GM19351 (cell line): ENCODE measurements at regions not wholly inside any gene's neighbourhood (a gene's known extent, or its start where the extent isn't known, plus 50 kb on each side); places are given as distances from the start of the nearest gene placed in this dataset.
"Not testable (repeated sequence)": the region's sequence is repeated elsewhere in the genome, so short reads cannot be mapped to it uniquely, and the experiment has no call there.

Experiments used
- ATAC-seq: cut with Tn5 transposase; IDR thresholded peaks from one replicate; pipeline ENCODE4 v1.9.1; 2021; ENCODE audit warnings: mild to moderate bottlenecking, moderate library complexity; ENCODE audit not compliant: unreplicated experiment

DNA sequence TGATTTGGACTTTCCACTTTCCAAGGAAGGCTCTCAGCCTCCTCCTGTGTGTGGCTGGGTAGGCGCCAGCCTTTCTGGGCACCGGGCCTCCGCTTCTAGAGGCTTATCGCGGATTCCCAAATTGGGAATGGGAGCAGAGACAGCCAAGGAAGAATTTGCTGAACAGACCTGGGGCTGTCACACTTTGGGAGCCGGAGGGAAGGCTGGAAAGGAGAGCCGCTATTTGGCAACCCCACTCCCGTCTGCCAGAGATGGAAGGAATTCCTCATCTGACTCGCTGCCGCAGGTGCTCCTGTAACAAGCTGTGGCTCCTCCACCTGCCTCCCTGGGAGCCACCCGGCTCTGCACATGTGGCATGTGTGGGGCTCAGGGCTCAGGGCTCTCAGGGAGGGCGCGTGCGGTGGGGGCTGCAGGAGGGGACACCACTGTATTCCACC lies 50.8 kb upstream of the ECHDC3 start:
- ATAC-seq, result no peak

DNA sequence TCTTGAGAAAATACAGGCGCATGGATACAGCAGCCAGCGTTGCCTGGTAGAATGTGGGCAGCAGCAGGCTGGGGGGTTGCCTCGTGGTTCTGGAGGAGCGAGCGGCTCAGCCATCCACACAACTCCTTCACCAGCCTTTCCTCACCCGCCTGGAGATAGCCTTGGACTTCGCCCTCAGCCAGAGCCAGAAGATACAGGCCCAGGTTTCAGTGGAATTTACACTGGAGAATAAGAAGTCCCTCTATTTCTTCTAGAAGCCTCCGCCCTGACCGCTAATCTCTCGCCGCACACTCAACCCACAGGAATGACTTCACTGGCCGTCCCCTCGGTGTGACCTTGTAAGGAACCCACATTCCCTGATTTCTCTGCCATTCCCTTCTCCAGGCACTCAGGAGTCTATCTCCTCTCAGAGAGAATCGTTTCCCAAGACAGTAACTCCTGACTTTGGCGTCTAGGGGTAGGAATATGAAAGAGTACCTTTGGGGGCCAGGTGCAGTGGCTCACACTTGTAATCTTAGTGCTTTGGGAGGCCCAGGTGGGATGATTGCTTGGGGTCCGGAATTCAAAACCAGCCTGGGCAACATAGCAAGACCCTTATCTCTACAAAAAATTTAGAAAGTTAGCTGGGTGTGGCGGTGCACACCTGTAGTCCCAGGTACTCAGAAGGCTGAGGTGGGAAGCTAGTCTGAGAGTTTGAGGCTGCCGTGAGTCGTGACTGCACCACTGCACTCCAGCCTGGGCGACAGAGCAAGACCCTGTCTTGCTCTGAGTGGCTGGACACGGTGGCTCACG lies 52.0 kb upstream of the ECHDC3 start:
- ATAC-seq, result no peak

DNA sequence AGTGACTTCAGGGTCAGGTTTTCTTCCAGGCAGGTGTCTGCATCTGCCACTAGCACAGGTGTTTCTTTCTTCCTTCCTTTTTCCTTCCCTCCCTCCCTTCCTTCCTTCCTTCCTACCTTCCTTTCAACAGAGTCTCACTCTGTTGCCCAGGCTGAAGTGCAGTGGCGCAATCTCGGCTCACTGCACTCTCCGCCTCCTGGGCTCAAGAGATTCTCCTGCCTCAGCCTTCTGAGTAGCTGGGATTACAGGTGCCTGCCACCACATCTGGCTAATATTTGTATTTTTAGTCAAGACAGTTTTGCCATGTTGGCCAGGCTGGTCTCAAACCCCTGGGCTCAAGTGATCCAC lies 53.8 kb upstream of the ECHDC3 start:
- ATAC-seq, result not testable (repeated sequence)

DNA sequence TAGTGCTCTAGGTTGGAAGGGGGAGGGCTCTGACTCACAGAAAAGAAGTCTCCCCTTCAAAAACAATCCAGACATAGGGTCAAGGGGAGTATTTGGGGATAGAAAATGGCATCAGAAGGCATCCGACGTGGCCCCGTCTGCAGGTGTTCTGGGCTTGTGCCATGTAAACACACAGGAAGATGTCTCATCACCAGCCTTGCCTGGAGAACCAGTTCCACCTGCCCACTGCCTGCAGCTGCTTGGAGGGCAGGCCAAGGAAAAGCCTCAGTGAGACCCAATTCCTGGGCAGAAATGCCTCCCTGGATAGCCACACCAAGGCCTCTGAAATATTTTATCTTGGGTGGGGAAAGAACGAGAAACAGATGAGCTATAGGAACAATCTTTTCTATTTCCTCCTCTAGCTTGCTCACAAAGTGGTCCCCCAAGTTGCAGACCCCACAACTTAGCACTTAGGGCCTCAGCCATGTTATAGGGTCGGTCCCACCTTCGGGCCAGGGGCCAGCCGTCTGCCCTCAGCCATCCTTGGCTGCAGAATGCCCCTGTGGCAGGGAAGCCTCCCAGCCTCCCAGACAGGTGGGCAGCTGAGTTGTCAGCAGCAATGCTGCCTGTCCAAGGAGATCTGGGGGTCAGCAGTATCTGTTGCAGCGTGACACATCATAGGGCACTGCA lies 54.3 kb upstream of the ECHDC3 start:
- no peak for ATAC-seq

DNA sequence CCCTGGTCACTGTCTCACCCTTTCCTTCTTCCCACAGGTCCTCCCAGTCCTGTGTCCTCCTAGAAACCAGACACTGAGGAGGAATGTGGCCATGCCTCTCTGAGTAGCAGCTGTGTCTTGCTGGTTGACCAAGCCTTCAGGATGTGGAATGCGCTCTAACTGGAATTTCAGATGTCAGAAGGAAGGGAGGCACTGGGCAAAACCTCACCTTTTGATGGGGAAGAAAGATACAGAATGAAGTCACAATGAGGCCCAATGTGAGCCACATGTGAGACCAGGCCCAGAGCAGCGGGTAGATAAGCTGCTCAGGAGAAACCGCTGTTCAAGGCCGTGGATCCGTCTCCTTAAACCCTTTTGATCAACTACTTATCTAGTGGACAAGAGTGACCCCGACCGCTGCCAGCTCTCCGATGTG lies 54.8 kb upstream of the ECHDC3 start:
- no peak for ATAC-seq

DNA sequence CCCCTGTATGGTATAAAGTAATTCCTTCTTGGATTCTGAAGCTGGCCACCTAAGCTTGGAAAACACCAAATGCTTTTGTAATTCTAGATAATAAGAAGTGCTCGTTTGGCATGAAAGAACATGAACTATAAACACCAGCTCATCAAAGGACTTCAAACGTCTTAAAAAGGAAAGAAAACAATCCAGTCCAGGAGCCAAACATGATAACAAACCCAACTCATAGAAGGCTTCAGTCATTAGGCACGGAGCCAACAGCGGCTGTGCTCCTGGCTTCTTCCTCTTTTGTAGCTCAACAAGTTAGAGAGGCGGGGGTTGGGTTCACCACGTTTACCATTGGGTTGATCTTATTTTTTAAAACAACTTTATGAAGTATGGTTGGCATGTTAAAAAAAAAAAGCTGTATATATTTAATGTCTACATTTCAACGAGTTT lies 56.4 kb upstream of the ECHDC3 start:
- peak; percentile 24 for ATAC-seq

DNA sequence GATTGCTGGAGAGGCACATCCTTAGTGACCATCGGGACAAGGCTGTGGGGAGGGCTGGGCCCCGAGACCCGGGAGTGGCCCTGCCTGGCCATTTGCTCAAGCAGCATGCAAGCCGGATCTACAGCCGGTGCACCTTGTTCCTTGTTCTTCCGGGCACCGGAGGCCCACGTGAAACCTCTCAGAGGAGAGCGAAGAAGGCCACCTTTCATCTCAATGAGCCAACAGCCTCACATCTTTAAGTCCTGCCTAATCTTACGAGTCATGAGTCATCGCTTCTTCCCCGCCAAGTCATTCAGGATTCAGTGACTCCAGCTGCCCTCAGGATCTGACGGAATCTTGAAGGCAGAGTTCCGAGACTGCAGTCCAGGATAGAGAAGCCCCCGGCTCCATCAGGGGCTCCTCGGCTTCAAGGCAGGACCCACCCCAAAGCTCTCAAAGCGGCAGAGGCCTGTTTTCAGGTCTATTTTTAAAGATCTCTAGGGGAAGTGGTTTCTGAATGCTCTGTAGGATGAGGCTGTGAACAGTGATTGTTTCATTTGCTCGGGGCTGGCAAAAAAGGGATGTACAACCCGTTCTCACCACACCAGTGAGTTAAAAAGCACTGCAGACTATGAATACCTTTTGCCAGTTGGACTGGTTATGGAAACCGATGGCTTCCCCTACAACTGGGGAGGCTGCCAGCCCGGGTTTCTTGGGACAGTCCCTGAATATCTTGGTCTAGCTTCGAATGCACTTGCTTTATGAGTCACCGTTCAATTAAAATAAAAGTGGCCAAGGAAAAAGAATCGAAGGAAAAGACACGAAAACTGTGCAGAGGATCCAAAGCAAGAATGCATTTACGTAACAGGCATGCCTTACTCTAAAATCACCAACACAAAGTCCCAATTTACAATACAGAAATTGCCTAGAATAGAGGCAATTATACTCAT lies 57.2 kb upstream of the ECHDC3 start:
- peak; percentile 75 for ATAC-seq

DNA sequence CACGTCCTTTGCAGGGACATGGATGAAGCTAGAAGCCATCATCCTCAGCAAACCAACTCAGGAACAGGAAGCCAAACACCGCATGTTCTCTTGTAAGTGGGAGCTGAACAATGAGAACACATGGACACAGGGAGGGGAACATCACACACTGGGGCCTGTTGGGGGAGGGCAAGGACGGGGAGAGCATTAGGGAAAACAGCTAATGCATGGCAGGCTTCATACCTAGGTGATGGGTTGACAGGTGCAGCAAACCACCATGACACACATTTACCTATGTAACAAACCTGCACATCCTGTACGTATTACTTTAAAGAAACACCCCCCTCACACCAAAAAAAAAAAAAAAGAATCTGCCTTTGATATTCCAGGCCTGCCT lies 57.9 kb upstream of the ECHDC3 start:
- not testable (repeated sequence) for ATAC-seq

DNA sequence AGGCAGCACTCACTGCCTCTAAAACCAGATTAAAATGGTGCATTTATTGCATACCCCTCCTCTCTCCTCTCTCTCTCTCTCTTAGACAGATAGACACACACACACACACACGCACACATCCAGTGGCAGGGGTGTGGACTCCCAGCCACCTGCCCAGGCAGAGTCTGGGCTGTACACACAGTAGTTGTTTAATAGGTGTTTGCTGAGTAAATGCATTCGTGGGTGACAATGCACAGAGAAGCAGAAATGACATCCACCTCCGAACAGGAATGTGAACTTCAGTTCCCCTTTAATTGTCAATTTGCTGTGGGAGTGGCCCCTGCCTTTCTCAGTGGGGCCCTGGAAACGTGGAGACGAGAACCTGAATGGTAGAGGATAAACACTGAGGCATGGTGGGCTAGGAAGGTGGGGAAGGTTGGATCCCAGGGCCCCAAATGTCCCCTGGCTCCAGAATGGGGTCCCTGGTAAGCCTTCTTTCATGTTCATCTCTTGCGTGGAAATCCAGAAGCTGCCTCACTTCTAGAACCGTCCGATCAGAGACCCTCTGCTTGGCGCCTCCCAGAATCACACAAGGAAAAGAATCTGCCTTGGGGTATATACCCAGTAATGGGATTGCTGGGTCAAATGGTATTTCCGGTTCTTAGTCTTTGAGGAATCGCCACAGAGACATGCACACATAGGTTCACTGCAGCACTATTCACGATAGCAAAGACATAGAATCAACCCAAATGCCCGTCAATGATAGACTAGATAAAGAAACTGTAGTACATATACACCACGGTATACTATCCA lies 58.5 kb upstream of the ECHDC3 start:
- ATAC-seq, result no peak

DNA sequence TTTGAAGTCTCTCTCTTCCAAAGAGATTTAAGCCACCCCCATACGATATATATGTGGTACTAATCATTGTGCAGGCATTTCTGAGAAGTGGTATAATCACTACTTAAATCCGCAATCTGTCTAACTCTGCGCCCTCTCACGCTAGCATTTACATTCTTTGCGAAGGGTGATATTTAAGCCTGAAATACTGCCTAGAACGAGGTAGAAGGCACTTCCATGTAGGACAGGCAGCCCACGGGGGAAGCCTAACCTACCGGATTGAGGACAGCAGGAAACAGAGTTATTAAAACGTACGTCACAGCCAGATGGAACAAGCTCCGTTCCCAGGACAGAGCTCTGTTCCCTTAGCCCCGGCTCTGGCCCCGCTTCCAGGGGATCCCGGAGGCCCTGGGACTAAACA lies 59.3 kb upstream of the ECHDC3 start:
- no peak for ATAC-seq

DNA sequence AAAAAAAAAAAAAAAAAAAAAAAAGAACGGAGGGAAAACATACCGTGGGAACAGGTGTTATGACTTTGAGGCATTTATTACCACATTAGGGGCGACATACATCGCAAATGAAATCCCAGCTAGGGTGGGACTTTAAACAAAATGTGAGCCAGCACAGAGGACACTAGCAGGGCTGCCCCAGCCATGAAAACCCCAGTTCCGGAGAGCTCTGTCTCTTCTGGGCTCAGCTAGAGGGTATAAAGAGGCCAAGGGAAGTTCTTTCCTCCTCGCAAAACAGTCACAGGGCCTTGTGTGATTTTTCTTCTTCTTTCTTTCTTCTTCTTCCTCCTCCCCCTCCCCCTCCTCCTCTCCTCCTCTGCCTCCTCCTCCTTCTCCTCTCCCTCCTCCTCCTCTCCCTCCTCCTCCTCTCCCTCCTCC lies 59.9 kb upstream of the ECHDC3 start:
- no peak for ATAC-seq

DNA sequence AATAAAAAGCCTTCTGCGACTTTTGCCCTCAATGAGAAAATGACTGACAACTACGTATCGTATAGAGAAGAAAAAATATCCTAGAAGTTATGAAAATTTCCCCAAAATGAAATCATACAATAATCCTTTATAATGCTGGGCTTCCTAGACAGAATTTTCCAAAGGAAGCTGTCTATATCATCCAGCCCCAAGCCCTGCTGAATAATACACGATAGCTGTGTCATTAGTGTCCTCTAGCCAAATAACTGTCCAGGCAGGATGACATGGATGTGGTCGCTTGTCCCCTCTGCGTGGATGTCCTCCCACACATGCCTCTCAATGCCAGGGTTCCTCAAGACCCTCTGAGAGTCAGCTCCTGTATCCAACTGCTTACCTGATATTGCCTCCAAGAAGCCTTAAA lies 61.7 kb upstream of the ECHDC3 start:
- ATAC-seq, result no peak

DNA sequence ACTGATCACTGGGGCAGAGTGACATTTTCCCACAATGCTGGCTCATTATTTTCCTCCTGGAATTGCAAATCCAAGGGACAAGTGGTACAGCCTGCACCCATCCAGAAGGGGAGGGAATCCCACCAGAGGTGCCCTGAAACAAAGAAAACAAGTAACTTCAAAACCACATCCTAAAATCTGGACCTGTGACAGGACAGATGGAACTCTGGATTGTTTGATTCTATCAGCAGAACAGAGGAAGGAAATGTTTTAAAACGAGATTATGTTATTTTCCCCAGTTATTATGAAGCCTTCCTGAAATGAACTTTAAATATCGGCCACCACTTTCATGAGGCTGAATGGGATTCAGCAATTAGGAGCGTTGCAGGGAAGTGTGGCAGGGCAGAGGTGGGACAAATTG lies 62.2 kb upstream of the ECHDC3 start:
- no peak for ATAC-seq

DNA sequence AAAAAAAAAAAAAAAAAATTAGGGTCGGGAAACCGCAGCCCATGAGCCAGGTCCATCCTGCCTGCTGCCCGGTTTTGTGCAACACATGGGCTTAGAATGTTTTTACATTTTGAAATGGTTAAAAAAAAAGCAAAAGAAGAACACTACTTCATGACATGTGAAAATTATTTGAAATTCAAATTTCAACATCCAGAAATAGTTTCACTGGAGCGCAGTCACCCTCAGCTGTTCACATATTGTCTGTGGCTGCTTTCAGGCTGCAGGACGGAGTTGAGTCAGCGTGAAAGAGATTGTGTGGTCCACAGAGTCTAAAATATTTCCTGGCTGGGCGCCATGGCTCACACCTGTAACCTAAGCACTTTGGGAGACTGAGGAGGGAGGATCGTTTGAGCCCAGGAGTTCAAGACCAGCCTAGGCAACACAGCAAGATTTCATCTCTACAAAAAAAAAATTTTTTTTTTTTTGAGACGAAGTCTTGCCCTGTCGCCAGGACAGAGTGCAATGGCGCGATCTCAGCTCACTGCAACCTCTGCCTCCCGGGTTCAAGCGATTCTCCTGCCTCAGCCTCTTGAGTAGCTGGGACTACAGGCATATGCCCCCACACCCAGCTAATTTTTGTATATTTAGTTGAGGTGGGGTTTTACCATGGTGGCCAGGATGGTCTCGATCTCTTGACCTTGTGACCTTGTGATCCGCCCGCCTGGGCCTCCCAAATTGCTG lies 63.9 kb upstream of the ECHDC3 start:
- ATAC-seq, result peak; percentile 91

DNA sequence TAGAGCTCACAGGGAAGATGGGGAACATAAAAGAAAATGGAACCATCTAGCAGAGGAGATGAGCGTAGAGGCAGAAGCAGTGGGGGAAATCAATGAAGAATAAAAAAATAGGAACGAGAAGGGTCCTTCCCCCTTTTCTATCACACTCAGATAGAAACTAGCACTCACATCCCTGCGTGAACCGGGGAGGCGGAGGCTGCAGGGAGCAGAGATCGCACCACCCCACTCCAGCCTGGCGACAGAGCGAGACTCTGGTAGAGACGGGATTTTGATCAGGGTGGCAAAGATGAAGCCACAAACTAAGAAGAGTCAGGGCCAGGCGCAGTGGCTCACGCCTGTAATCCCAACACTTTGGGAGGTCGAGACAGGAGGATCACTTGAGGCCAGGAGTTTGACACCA lies 64.7 kb upstream of the ECHDC3 start:
- peak; percentile 26 for ATAC-seq

DNA sequence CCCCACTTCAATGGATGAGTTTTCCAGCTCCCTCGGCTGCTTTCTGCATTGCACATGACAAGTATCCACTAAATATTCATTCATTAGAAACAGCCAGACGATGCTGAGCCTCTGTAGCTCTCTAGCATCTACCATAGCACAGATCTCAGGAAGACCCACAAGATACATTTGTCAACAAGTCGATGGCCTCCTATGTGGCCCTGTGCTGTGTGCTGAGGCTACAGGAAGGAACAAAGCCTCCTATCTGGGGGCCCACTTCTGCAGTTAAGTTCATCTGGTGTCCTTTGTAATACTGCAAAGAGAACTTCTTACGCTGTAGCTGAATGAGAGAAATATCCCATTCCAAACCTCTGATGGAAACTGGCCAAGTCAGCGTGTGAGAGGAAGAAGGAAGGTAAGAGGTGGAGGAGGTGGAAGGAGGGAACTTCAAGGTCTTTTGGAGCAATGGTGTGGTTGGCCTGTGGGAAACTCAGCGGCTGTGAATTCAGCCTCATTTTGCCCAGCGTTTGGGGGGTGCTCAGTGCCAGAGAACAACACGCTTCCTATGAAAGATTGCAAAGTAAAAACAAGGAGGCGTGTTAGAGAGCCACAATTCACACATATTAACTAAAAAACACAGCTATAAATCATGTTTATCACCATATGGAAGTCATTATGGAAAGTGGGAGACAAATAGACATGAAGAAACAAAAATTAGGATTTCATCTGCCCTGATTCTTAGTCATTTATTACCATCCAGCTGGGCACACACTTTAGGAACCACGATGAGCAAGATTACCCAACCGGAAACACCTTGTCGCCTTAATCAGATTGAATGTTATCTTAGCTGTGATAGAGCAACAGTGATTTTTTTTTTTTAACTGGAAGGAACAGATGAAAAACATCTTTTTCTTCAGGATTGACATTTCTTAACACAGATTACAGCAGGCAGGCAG lies 62.2 kb upstream of the USP6NL start:
- no peak for ATAC-seq

DNA sequence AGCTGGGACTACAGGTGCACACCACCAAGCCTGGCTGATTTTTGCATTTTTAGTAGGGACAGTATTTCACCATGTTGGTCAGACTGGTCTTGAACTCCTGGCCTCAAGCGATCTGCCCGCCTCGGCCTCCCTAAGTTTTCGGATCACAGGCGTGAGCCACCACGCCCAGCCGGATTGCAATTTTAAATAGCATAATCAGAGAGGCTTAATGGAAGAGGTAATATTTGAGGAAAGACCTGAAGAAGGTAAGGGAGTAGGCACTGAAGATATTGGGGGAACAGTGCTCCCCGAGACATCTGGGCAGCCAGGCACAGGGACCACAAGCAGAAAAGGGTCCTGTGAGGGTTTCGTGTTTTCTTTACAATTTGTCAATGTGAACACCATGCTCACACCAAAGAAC lies 61.4 kb upstream of the USP6NL start:
- no peak for ATAC-seq

DNA sequence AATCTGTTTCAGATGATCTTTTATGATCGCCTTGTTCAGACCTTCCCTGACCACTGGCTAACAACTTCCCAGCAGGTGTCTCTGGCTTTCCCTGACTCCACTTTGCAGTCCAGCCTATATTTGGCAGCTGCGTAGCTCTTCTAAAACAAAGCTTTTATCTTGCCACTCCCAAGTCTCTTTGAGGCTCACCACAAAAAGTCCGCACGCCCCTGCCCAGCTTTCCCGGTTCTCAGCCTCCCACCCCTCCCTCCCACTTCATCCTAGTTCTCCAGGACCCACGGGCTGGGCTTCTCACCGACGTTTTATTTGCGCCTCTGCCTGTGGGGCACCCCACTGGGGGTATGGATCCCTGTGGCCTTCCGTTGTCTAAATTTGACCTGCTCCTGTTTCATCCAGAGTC lies 58.9 kb upstream of the USP6NL start:
- no peak for ATAC-seq
